SK-N-SH (cell line): ENCODE measurements at regions not wholly inside any gene's neighbourhood (a gene's known extent, or its start where the extent isn't known, plus 50 kb on each side); places are given as distances from the start of the nearest gene placed in this dataset.

Experiments used
- CTCF ChIA-PET: fragments of 300-600, 350-600 bp; formaldehyde crosslinking; extraction: SDS; loops from one replicate; lab custom pipeline; 2021; lab: Yijun Ruan, JAX
- POLR2A ChIA-PET: fragments of 350-600 bp; sonication (Branson Sonifier 250); formaldehyde crosslinking; extraction: SDS; loops from one replicate; lab custom pipeline; 2020; ENCODE audit warnings: antibody characterized with exemption, inconsistent platforms; lab: Yijun Ruan, JAX
- DNase-seq: peaks from one replicate; pipeline ENCODE4 v3.0.0; 2012
- H2AFZ ChIP-seq: fragments of 200-600 bp; sonication (generic); 2 replicates; pipeline ENCODE4 v1.8.1; 2016; ENCODE audit warnings: antibody characterized with exemption, mild to moderate bottlenecking, low read depth
- H3F3A ChIP-seq: fragments of 200-600 bp; sonication (generic); replicated peaks from 2 replicates; pipeline ENCODE3; 2016; ENCODE audit warnings: antibody characterized with exemption, mild to moderate bottlenecking; ENCODE audit not compliant: insufficient read depth
- H3K27ac ChIP-seq, 2 experiments: fragments of 200-500 bp in 1 of 2; fragments of 200-600 bp in 1 of 2; sonication (Bioruptor generic) in 1 of 2; sonication (generic), shearing (Covaris generic) in 1 of 2; 2 replicates each; pipeline versions ENCODE4 v1.5.1 to v1.6.1; 2014 to 2016; ENCODE audit warnings: low read depth in 2 of 2, inconsistent platforms in 1 of 2, low read length in 1 of 2, mild to moderate bottlenecking in 1 of 2, mixed read lengths in 1 of 2
- H3K27me3 ChIP-seq: fragments of 200-600 bp; sonication (generic), shearing (Covaris generic); 2 replicates; pipeline ENCODE4 v1.6.1; 2016; ENCODE audit warnings: mixed run types; ENCODE audit not compliant: insufficient read depth
- H3K36me3 ChIP-seq, 2 experiments: fragments of 200-500 bp in 1 of 2; fragments of 200-600 bp in 1 of 2; sonication (Bioruptor generic) in 1 of 2; sonication (generic) in 1 of 2; replicated peaks in 1 of 2; 2 replicates each; pipeline versions ENCODE3 to v1.5.1; 2014 to 2016; ENCODE audit warnings: low read length in 1 of 2, mild to moderate bottlenecking in 1 of 2; ENCODE audit not compliant: insufficient read depth in 2 of 2, control insufficient read depth in 1 of 2
- H3K4me1 ChIP-seq, 2 experiments: fragments of 200-500 bp in 1 of 2; fragments of 200-600 bp in 1 of 2; sonication (Bioruptor generic) in 1 of 2; sonication (generic), shearing (Covaris generic) in 1 of 2; 2 replicates each; pipeline versions ENCODE4 v1.5.1 to v1.6.1; 2014 to 2016; ENCODE audit warnings: low read depth in 1 of 2, low read length in 1 of 2, mixed run types in 1 of 2; ENCODE audit not compliant: insufficient read depth in 2 of 2, control insufficient read depth in 1 of 2
- H3K4me2 ChIP-seq: fragments of 200-600 bp; sonication (generic), shearing (Covaris generic); 2 replicates; pipeline ENCODE4 v1.6.1; 2017; ENCODE audit warnings: mixed run types
- H3K4me3 ChIP-seq, 2 experiments: fragments of 200-500 bp in 1 of 2; fragments of 200-600 bp in 1 of 2; sonication (Bioruptor generic) in 1 of 2; sonication (generic), shearing (Covaris generic) in 1 of 2; 2 replicates each; pipeline versions ENCODE4 v1.5.1 to v1.8.1; 2014 to 2016; ENCODE audit warnings: low read depth in 2 of 2, inconsistent platforms in 1 of 2, low read length in 1 of 2, mild to moderate bottlenecking in 1 of 2, mixed read lengths in 1 of 2, moderate library complexity in 1 of 2
- H3K79me2 ChIP-seq: fragments of 200-600 bp; sonication (generic); 2 replicates; pipeline ENCODE4 v1.8.1; 2017; ENCODE audit warnings: mild to moderate bottlenecking; ENCODE audit not compliant: insufficient read depth
- H3K9ac ChIP-seq: fragments of 200-600 bp; sonication (generic); 2 replicates; pipeline ENCODE4 v1.6.1; 2017; ENCODE audit warnings: mixed run types
- H3K9me2 ChIP-seq: fragments of 200-600 bp; sonication (generic); 2 replicates; pipeline ENCODE4 v1.6.1; 2017; ENCODE audit warnings: mixed run types
- H3K9me3 ChIP-seq: fragments of 200-600 bp; sonication (generic); 2 replicates; pipeline ENCODE4 v1.6.1; 2017; ENCODE audit warnings: mixed run types, mild to moderate bottlenecking, moderate library complexity
- H4K20me1 ChIP-seq: fragments of 200-600 bp; sonication (generic); 2 replicates; pipeline ENCODE4 v1.6.1; 2017; ENCODE audit warnings: mild to moderate bottlenecking, mixed run types; ENCODE audit not compliant: insufficient read depth
- ELF1 ChIP-seq: IDR thresholded peaks from 2 replicates; pipeline ENCODE4 v1.4.0; 2012
- EP300 ChIP-seq, 2 experiments: IDR thresholded peaks; 2 replicates each; pipeline versions ENCODE4 v1.4.0 to v1.6.1; 2012; ENCODE audit warnings: borderline replicate concordance in 1 of 2, low read depth in 1 of 2, low read length in 1 of 2
- FOSL2 ChIP-seq: IDR thresholded peaks from 2 replicates; pipeline ENCODE4 v1.4.0; 2012; ENCODE audit warnings: low read depth, mild to moderate bottlenecking, moderate library complexity, borderline replicate concordance
- FOXM1 ChIP-seq: IDR thresholded peaks from 2 replicates; pipeline ENCODE4 v1.4.0; 2012; ENCODE audit warnings: low read depth, mild to moderate bottlenecking
- GABPA ChIP-seq: IDR thresholded peaks from 2 replicates; pipeline ENCODE4 v1.4.0; 2012; ENCODE audit warnings: low read depth, mild to moderate bottlenecking
- GATA2 ChIP-seq: sonication (generic); formaldehyde crosslinking; IDR thresholded peaks from 2 replicates; pipeline ENCODE4 v1.5.0; 2020; ENCODE audit warnings: mild to moderate bottlenecking, missing genetic modification reagents
- JUND ChIP-seq: IDR thresholded peaks from 2 replicates; pipeline ENCODE4 v1.4.0; 2012
- POLR2AphosphoS5 ChIP-seq: IDR thresholded peaks from 2 replicates; pipeline ENCODE4 v1.6.1; 2012; ENCODE audit warnings: low read depth, low read length
- RAD21 ChIP-seq: IDR thresholded peaks from 2 replicates; pipeline ENCODE4 v1.6.1; 2012; ENCODE audit warnings: mild to moderate bottlenecking, low read length
- RXRA ChIP-seq: IDR thresholded peaks from 2 replicates; pipeline ENCODE4 v1.4.0; 2012; ENCODE audit warnings: low read depth, mild to moderate bottlenecking, borderline replicate concordance
- SMC3 ChIP-seq: IDR thresholded peaks from 2 replicates; pipeline ENCODE4 v1.6.1; 2012; ENCODE audit warnings: low read depth, low read length, improper control_type of control experiment
- TAF1 ChIP-seq: IDR thresholded peaks from 2 replicates; pipeline ENCODE4 v1.6.1; 2012; ENCODE audit warnings: low read depth, mild to moderate bottlenecking, low read length, moderate library complexity, borderline replicate concordance
- TEAD4 ChIP-seq: IDR thresholded peaks from 2 replicates; pipeline ENCODE4 v1.4.0; 2012; ENCODE audit warnings: mild to moderate bottlenecking, borderline replicate concordance; ENCODE audit not compliant: insufficient read depth
- YY1 ChIP-seq: IDR thresholded peaks from 2 replicates; pipeline ENCODE4 v1.4.0; 2012; ENCODE audit warnings: low read depth, mild to moderate bottlenecking
- WGBS: methylation state at CpG from one replicate; pipeline ENCODE4 v1.1.6; 2017; ENCODE audit warnings: low lambda C conversion rate; 5-methylcytosine and 5-hydroxymethylcytosine counted together
- TF ChIP-seq, protein P1 (sequence below): fragments of 200-600 bp; sonication (generic); IDR thresholded peaks from 2 replicates; pipeline ENCODE4 v1.6.1; 2017; ENCODE audit warnings: antibody characterized with exemption, mild to moderate bottlenecking, moderate library complexity

DNA sequence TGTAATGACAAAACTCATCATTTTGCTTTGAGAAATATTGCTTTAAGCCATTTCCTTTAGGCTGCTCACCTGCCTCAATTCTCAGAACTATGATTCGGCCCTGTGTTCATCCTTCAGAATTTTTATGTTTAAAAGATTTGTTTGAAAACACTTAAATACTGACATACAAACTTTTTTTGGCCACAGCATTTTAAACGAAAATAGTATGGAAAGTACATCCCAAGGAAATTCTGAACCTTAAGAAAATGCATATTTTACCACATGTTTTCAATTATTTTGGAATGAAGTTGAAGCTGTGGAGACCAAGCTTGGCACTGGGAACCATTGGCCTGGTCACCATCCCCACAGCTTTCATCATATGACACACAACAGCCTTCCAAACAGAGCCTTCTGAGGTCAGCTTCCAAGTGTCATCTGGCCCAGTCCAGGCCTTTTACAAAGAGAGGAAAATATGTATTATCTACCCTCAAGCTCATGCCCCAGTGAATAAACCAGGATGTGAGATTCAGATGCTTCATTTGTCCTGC is 83.3 kb downstream of the SOD2 start:
- H3K36me3 ChIP-seq: no peaks in the 10 kb centered on the region
- ChIA-PET CTCF (interaction anchor here (1.4 kb wide), 1 partner anchor 12 kb away, joined by 3 read pairs; no protein-coding TSS in a partner anchor), POLR2A (no interaction called here)
- no peaks in the 10 kb centered on the region for H3K4me1 ChIP-seq
- H4K20me1 ChIP-seq: no peaks in the 10 kb centered on the region
- no peak overlapping the region for H2AFZ ChIP-seq
- H3K9ac ChIP-seq: no peak overlapping the region
- H3K9me3 ChIP-seq: no peaks in the 10 kb centered on the region
- H3K9me2 ChIP-seq: no peaks in the 10 kb centered on the region
- H3F3A ChIP-seq: peaks cover 3% of the 10 kb centered on the region
- H3K4me3 ChIP-seq: no peak overlapping the region
- TF ChIP-seq FOXM1 (no peak), POLR2AphosphoS5 (no peak), RXRA (no peak), ELF1 (no peak), JUND (no peak), SMC3 (no peak), GABPA (no peak), EP300 (IDR thresholded peaks at IDR 0.05; ENCODE audit: borderline replicate concordance in 1 of 2, low read depth in 1 of 2, low read length in 1 of 2) (no peak)
- H3K4me2 ChIP-seq: no peak overlapping the region
- 9% methylated on average over 2 of the region's 2 CpGs for WGBS
- DNase-seq: no peak
- H3K27me3 ChIP-seq: no peaks in the 10 kb centered on the region
- H3K27ac ChIP-seq: no peak overlapping the region
- no peaks in the 10 kb centered on the region for H3K79me2 ChIP-seq

DNA sequence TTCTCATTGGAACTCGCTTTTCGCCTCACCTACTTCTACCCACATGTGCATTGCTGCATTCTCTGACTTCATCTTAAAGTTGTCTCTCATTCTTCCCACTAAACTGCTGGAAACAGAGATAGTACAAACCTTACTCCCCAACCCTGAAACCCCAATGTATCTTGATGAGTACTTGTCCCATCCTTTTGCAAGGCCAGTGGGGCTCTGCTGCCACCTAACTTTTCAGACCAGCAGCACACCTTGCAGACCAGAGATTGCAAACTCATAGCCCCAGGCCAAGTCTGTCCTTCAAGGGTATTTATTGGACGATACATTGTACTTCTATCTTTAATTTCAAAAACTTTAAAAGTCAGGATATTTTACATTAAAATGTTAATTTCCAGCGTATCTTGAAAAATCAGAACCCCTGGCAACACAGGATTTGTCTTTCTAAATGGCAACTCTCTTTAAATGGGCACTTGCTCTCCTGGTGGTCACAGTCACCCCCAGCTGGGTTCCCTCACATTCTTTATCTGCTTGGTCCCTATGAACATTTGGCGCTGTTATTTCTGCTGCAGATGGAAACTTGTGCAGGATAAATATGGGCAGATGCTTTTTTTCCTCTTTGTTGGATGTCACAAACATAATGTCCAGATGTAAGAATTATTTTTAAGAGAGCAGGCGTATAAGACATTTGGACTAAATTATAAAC is 83.9 kb downstream of the SOD2 start:
- TF ChIP-seq RAD21 (peak; percentile 48), SMC3 (peak; percentile 29; the same call in 1 of the 2 replicates), TEAD4 (no peak), POLR2AphosphoS5 (no peak), RXRA (no peak), GATA2 (CRISPR knock-in tag) (no peak), YY1 (no peak), FOSL2 (no peak), TAF1 (no peak)
- TF ChIP-seq, protein P1, sequence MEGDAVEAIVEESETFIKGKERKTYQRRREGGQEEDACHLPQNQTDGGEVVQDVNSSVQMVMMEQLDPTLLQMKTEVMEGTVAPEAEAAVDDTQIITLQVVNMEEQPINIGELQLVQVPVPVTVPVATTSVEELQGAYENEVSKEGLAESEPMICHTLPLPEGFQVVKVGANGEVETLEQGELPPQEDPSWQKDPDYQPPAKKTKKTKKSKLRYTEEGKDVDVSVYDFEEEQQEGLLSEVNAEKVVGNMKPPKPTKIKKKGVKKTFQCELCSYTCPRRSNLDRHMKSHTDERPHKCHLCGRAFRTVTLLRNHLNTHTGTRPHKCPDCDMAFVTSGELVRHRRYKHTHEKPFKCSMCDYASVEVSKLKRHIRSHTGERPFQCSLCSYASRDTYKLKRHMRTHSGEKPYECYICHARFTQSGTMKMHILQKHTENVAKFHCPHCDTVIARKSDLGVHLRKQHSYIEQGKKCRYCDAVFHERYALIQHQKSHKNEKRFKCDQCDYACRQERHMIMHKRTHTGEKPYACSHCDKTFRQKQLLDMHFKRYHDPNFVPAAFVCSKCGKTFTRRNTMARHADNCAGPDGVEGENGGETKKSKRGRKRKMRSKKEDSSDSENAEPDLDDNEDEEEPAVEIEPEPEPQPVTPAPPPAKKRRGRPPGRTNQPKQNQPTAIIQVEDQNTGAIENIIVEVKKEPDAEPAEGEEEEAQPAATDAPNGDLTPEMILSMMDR: peak; percentile 60
- ChIA-PET POLR2A (no interaction called here), CTCF (interaction anchor here (0.7 to 1.1 kb wide), 3 partner anchors 24 to 391 kb away, joined by 3 to 5 read pairs (median 4); no protein-coding TSS in a partner anchor)

More for the DNA sequence above, 83.9 kb downstream of the SOD2 start:
- Histone ChIP-seq H3K4me2 (no peak overlapping the region), H3K79me2 (no peaks in the 10 kb centered on the region), H3F3A (peaks cover 3% of the 10 kb centered on the region), H3K27ac (no peak overlapping the region), H3K9me2 (no peaks in the 10 kb centered on the region), H3K4me3 (no peak overlapping the region), H3K36me3 (no peaks in the 10 kb centered on the region), H3K4me1 (no peaks in the 10 kb centered on the region), H3K9me3 (no peaks in the 10 kb centered on the region), H4K20me1 (no peaks in the 10 kb centered on the region), H3K9ac (no peak overlapping the region), H3K27me3 (no peaks in the 10 kb centered on the region), H2AFZ (no peak overlapping the region)
- no peak for DNase-seq
- 21% methylated on average over 6 of the region's 6 CpGs for WGBS
